Lower leg skin (tissue), 4 donors: ENCODE measurements at regions not wholly inside any gene's neighbourhood (a gene's known extent, or its start where the extent isn't known, plus 50 kb on each side); places are given as distances from the start of the nearest gene placed in this dataset.

Source experiments
- DNase-seq, 2 donors: peaks; one replicate each; pipeline ENCODE4 v3.0.0-alpha.2; 2019; ENCODE audit warnings: low spot score in 2 of 2
- H3K4me3 ChIP-seq: fragments of 200-600 bp; sonication (generic); 2 replicates; pipeline ENCODE4 v1.5.1; 2017; ENCODE audit warnings: mild to moderate bottlenecking, low read depth; ENCODE audit not compliant: poor library complexity, severe bottlenecking
- POLR2A ChIP-seq, 2 donors: fragments of 450-650 bp; IDR thresholded peaks; one replicate each; pipeline ENCODE4 v1.6.1; 2016 to 2017; ENCODE audit warnings: antibody characterized with exemption in 2 of 2, mild to moderate bottlenecking in 1 of 2, moderate library complexity in 1 of 2
- WGBS, 2 donors: methylation state at CpG; one replicate each; pipeline ENCODE4 v1.1.5; 2018; 5-methylcytosine and 5-hydroxymethylcytosine counted together
- intact Hi-C: fragments of 100-400 bp; cut with DNase I; formaldehyde crosslinking; loops from one replicate; pipeline ENCODE4 v1.15.0; 2023; ENCODE audit warnings: low total_unique reads
- TF ChIP-seq, protein P1 (sequence below), 3 donors: fragments of 450-650 bp; IDR thresholded peaks; one replicate each; pipeline ENCODE4 v1.5.1; 2016; ENCODE audit warnings: antibody characterized with exemption in 3 of 3, mild to moderate bottlenecking in 3 of 3, moderate library complexity in 2 of 3

DNA sequence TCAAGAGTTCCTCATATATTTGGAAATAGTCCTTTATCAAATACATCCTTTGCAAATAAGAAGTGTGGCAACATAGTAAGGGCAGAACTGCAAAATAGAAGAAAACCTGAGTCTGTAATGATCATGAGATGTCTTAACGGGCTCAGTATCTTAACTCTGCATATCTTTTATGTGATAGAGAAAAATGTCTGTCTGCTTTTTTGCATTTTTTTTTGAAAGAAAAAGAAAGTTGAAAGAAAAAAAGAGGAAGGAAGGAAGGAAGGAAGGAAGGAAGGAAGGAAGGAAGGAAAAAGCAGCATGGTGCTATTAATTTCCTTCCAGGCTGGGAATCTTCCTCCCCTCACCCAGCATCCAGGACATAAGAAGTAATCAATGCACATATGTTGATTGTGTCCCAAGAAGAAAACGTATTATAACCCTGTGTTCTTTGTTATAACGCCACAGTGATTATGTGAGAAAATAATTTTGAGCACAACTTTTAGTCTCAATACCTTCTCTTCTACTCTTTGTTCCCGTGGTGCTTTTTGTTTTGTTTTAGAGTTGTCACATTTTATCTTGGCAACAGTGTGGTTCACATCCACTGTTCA lies 58.7 kb upstream of the PCSK2 start:
- intact Hi-C loops: no loop called here
- DNase-seq: no peak
- H3K4me3 ChIP-seq: no peak overlapping the region
- TF ChIP-seq POLR2A (IDR thresholded peaks at IDR 0.05): no peak
- TF ChIP-seq, protein P1, sequence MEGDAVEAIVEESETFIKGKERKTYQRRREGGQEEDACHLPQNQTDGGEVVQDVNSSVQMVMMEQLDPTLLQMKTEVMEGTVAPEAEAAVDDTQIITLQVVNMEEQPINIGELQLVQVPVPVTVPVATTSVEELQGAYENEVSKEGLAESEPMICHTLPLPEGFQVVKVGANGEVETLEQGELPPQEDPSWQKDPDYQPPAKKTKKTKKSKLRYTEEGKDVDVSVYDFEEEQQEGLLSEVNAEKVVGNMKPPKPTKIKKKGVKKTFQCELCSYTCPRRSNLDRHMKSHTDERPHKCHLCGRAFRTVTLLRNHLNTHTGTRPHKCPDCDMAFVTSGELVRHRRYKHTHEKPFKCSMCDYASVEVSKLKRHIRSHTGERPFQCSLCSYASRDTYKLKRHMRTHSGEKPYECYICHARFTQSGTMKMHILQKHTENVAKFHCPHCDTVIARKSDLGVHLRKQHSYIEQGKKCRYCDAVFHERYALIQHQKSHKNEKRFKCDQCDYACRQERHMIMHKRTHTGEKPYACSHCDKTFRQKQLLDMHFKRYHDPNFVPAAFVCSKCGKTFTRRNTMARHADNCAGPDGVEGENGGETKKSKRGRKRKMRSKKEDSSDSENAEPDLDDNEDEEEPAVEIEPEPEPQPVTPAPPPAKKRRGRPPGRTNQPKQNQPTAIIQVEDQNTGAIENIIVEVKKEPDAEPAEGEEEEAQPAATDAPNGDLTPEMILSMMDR (IDR thresholded peaks at IDR 0.05): no peak
- WGBS, 2 donors: 71 to 86% methylated on average over 4 of the region's 4 CpGs

DNA sequence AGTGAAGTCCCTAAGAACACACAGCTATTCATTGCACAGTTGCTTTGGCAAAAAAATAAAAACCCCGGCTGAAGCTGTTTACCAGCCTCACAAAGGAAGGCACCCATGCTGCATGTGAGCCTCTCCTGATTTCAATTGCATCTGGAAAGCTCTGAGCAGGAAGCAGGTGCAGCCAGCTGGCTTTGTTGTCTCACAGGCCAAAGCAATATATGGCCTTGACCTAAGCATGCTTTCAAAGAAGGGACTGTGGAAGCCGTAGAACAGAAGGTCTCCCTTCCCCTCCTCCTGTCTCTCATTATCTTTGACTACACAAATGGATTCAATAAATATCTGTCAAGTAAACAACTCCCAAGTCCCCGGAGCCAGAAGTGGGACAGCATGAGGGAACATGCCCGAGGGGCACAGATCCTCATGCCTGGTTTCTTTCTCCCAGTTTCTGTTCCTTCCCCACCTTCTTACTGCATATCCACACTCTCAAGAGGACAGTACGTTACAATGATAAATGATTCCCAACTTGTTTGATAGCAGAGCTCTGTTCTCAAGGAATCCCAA lies 57.2 kb upstream of the PCSK2 start:
- TF ChIP-seq POLR2A (IDR thresholded peaks at IDR 0.05): no peak
- TF ChIP-seq, protein P1 (IDR thresholded peaks at IDR 0.05): no peak
- WGBS, 2 donors: 19 to 20% methylated on average over 5 of the region's 5 CpGs
- H3K4me3 ChIP-seq: no peak overlapping the region
- intact Hi-C loops: no loop called here
- DNase-seq: no peak

DNA sequence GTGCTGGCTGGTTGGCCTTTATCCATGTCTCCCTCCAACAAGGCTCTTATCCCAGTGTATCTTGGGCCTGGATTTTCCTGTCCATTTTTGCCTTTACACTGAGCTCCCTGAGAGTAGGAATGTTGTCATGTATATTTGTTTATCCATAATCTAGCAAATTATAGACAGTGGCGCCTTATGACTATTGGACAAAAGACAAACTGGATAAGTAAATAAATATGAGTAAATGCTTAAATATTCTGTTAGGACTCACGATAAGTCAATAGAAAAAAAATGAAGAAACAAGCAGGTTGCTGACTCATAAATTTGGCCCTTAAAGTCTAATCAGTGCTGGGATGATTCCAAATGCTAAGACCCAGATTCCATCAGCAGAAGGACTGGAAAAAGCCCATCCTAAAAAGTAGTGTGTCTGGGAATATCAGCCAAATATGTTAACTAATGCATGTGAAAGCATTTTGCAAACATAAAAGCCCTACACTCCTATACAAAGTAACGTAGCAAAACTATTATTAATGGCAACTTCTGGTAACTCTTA lies 55.0 kb upstream of the PCSK2 start:
- H3K4me3 ChIP-seq: no peak overlapping the region
- TF ChIP-seq, protein P1 (IDR thresholded peaks at IDR 0.05): no peak
- TF ChIP-seq POLR2A (IDR thresholded peaks at IDR 0.05): no peak

DNA sequence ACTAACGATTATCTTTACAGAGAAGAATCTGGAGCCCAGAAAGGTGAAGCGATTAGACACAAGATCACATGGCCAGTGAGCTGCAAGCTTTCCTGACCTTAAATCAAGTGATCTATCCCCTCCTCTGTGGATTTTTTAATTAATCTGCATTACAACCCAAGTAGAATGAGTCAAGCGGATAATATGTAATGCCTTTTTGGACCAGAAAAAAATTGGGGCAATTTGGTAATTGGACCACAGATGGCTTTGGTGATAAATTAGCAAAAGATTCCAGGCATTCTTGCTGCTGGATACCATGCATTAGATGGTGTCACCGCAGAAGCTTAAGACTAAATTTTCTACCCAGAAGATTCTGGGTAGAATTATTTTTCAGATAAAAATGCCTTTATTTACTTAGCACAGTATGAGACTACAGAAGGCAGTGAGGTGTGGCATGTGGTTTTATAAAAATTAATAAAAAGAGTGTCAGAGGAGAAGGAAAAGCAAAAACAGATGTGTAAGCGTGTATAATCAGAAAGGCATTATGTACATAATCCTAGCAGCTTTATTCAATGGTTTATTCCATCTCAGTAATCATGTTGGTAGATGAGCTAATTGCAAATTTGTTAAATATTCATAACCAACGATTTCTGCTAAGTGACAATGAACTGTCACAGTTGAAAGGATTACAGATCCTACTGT lies 53.9 kb upstream of the PCSK2 start:
- DNase-seq: no peak
- intact Hi-C loops: no loop called here
- WGBS, 2 donors: 52 to 57% methylated on average over 6 of the region's 6 CpGs
- TF ChIP-seq POLR2A (IDR thresholded peaks at IDR 0.05): no peak
- TF ChIP-seq, protein P1 (IDR thresholded peaks at IDR 0.05): no peak
- no peak overlapping the region for H3K4me3 ChIP-seq

More for the DNA sequence above, 55.0 kb upstream of the PCSK2 start:
- 57 to 66% methylated on average over 3 of the region's 3 CpGs for WGBS, 2 donors
- no peak for DNase-seq
- intact Hi-C loops: no loop called here
